Lung (tissue), 11 donors: ENCODE measurements at regions not wholly inside any gene's neighbourhood (a gene's known extent, or its start where the extent isn't known, plus 50 kb on each side); places are given as distances from the start of the nearest gene placed in this dataset.

Source experiments
- ATAC-seq: fragments of 200-7000 bp; cut with Tn5 transposase; one replicate; pipeline ENCODE4 v1.9.1; 2020; ENCODE audit warnings: moderate number of reproducible peaks; ENCODE audit not compliant: insufficient read depth, low FRiP score
- DNase-seq, 3 donors: peaks; one replicate each; pipeline ENCODE4 v3.0.0-alpha.2; 2013 to 2017
- H3K27ac ChIP-seq, 2 donors: one replicate each; pipeline ENCODE4 v1.5.1; 2013; ENCODE audit warnings: mild to moderate bottlenecking in 2 of 2, moderate library complexity in 2 of 2, control low read depth in 1 of 2, inconsistent platforms in 1 of 2, low read depth in 1 of 2, low read length in 1 of 2
- H3K27me3 ChIP-seq, 3 donors: one replicate each; pipeline ENCODE4 v1.5.1; 2013; ENCODE audit warnings: low read length in 2 of 3; ENCODE audit not compliant: control insufficient read depth in 3 of 3, insufficient read depth in 3 of 3
- H3K36me3 ChIP-seq, 4 donors: one replicate each; pipeline ENCODE4 v1.5.1; 2013; ENCODE audit warnings: low read length in 4 of 4, mild to moderate bottlenecking in 1 of 4, moderate library complexity in 1 of 4; ENCODE audit not compliant: control insufficient read depth in 4 of 4, insufficient read depth in 4 of 4
- H3K4me1 ChIP-seq, 5 donors: one replicate each; pipeline ENCODE4 v1.5.1; 2013; ENCODE audit warnings: low read length in 5 of 5, mild to moderate bottlenecking in 2 of 5, moderate library complexity in 1 of 5; ENCODE audit not compliant: control insufficient read depth in 5 of 5, insufficient read depth in 5 of 5
- H3K4me3 ChIP-seq: one replicate; pipeline ENCODE4 v1.5.1; 2013; ENCODE audit warnings: mild to moderate bottlenecking, control low read depth, moderate library complexity
- H3K9ac ChIP-seq, 2 donors: one replicate each; pipeline ENCODE4 v1.5.1; 2013; ENCODE audit warnings: low read length in 2 of 2, control low read depth in 1 of 2; ENCODE audit not compliant: insufficient read depth in 1 of 2
- H3K9me3 ChIP-seq, 4 donors: one replicate each; pipeline ENCODE4 v1.5.1; 2013; ENCODE audit warnings: low read length in 3 of 4, mild to moderate bottlenecking in 1 of 4, moderate library complexity in 1 of 4; ENCODE audit not compliant: control insufficient read depth in 4 of 4, insufficient read depth in 3 of 4
- CTCF ChIP-seq: IDR thresholded peaks from 2 replicates; pipeline ENCODE4 v1.5.1; 2012; ENCODE audit warnings: mild to moderate bottlenecking; ENCODE audit errors: control extremely low read depth, extremely low read depth
- WGBS, 2 donors: extraction: QIAGEN DNeasy Blood & Tissue Kit; methylation state at CpG; one replicate each; pipeline ENCODE4 v1.1.7; 2013; 5-methylcytosine and 5-hydroxymethylcytosine counted together
- donor health status: control.
- donor health status: control.
- donor health status: Bipolar disorder and iron deficiency.
- donor health status: healthy.
- donor health status: DM: yes; HTN: yes; CAD: no.

- Histone ChIP-seq H3K9me3 (no peaks in the 10 kb centered on the region), H3K36me3 (no peaks in the 10 kb centered on the region), H3K9ac (no peak overlapping the region), H3K27me3 (no peaks in the 10 kb centered on the region), H3K4me1 (peaks cover 0 to 9% (median 0%) of the 10 kb centered on the region in 5 donors), H3K27ac (no peak overlapping the region), H3K4me3 (no peak overlapping the region)
- ATAC-seq (peak; percentile 59), DNase-seq (peak; percentile 15 to 93 (median 90))
- TF ChIP-seq CTCF: no peak
- 44 to 55% methylated on average over 4 of the region's 4 CpGs for WGBS, 2 donors
Measured at GRCh38 chr14:42192738-42193653, 586.3 kb downstream of the LRFN5 start.

- Histone ChIP-seq H3K9ac (no peak overlapping the region), H3K36me3 (no peaks in the 10 kb centered on the region), H3K4me3 (no peak overlapping the region), H3K27ac (no peak overlapping the region), H3K27me3 (no peaks in the 10 kb centered on the region), H3K9me3 (no peaks in the 10 kb centered on the region), H3K4me1 (peaks cover 0 to 9% (median 0%) of the 10 kb centered on the region in 5 donors)
- 80 to 92% methylated on average over 1 of the region's 1 CpG for WGBS, 2 donors
- DNase-seq: no peak
- ATAC-seq: no peak
- no peak for TF ChIP-seq CTCF
Measured at GRCh38 chr14:42190744-42191143, 584.1 kb downstream of the LRFN5 start.

- DNase-seq: no peak
- Histone ChIP-seq H3K27me3 (no peaks in the 10 kb centered on the region), H3K4me1 (peaks cover 0 to 3% (median 0%) of the 10 kb centered on the region in 5 donors), H3K9me3 (no peaks in the 10 kb centered on the region), H3K9ac (no peak overlapping the region), H3K27ac (no peak overlapping the region), H3K4me3 (no peak overlapping the region), H3K36me3 (no peaks in the 10 kb centered on the region)
- no peak for TF ChIP-seq CTCF
- ATAC-seq: no peak
Measured at GRCh38 chr14:42187846-42188245, 581.2 kb downstream of the LRFN5 start.
